ENCODE measurements at regions not wholly inside any gene's neighbourhood (a gene's known extent, or its start where the extent isn't known, plus 50 kb on each side); places are given as distances from the start of the nearest gene placed in this dataset.

DNA sequence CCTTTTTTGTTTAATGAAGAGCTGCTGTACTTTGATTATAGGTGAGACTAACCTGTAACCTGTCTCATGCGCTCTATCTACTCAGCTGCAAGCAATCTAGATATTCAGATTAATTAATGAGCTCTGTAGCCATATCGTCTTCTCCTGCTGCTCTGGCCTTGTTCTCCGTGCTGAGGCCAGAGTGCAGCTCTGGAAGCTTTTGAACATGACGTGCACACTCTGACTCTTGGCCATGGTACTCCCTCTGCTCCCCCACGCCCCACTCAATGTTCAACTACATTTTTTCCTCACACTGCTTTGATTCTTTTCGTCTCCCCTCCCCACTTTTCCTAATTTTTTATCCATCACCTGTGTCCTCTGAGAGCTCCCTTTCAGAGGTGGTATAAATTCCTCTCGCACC, 751.8 kb downstream of the FGF9 start:
- H3K9me3 ChIP-seq (ENCODE audit: control insufficient read depth, insufficient read depth, low read depth, low read length), result no peaks in the 10 kb centered on the region
- TF ChIP-seq ZNF514 (tag by site-specific recombination; IDR thresholded peaks at IDR 0.05), result no peak
- no peak for TF ChIP-seq ZNF335 (tag by site-specific recombination; conservative IDR thresholded peaks at IDR 0.05)
- TF ChIP-seq ZNF510 (tag by site-specific recombination; IDR thresholded peaks at IDR 0.05; ENCODE audit: insufficient replicate concordance), result no peak
- TF ChIP-seq ZNF555 (tag by site-specific recombination; conservative IDR thresholded peaks at IDR 0.05), result no peak
- no peak for TF ChIP-seq ZNF311 (tag by site-specific recombination; IDR thresholded peaks at IDR 0.05; ENCODE audit: borderline replicate concordance)
- no peak for TF ChIP-seq ZSCAN5A (tag by site-specific recombination; IDR thresholded peaks at IDR 0.05)
- no peak for TF ChIP-seq ZNF211 (tag by site-specific recombination; IDR thresholded peaks at IDR 0.05; ENCODE audit: low read depth)
- no peak for TF ChIP-seq ZNF266 (tag by site-specific recombination; IDR thresholded peaks at IDR 0.05; ENCODE audit: low read depth)
- no peak for TF ChIP-seq TRIM28 (IDR thresholded peaks at IDR 0.05; ENCODE audit: borderline replicate concordance, low read length)
- TF ChIP-seq, protein P1, sequence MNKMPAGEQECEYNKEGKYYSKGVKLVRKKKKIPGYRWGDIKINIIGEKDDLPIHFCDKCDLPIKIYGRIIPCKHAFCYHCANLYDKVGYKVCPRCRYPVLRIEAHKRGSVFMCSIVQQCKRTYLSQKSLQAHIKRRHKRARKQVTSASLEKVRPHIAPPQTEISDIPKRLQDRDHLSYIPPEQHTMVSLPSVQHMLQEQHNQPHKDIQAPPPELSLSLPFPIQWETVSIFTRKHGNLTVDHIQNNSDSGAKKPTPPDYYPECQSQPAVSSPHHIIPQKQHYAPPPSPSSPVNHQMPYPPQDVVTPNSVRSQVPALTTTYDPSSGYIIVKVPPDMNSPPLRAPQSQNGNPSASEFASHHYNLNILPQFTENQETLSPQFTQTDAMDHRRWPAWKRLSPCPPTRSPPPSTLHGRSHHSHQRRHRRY (tag by site-specific recombination; IDR thresholded peaks at IDR 0.05), result no peak
- no peak for TF ChIP-seq GLI4 (tag by site-specific recombination; IDR thresholded peaks at IDR 0.05)
- TF ChIP-seq ZNF843 (tag by site-specific recombination; IDR thresholded peaks at IDR 0.05), result no peak
- no peak for TF ChIP-seq ZNF626 (tag by site-specific recombination; IDR thresholded peaks at IDR 0.05)
- no peak overlapping the region for H3K27ac ChIP-seq (ENCODE audit: extremely low read depth, low read depth, low read length)
- H3K36me3 ChIP-seq (ENCODE audit: control insufficient read depth in 2 of 2, insufficient read depth in 1 of 2, low read length in 2 of 2), result no peaks in the 10 kb centered on the region
- CTCF ChIA-PET, result no interaction called here
- no peaks in the 10 kb centered on the region for H3K4me1 ChIP-seq (ENCODE audit: control insufficient read depth, insufficient read depth, low read length)
- POLR2A ChIA-PET, result no interaction called here
- H3K4me3 ChIP-seq (ENCODE audit: low read depth, low read length), result no peak overlapping the region

- no peak overlapping the region for H3K27ac ChIP-seq (ENCODE audit: extremely low read depth, low read depth, low read length)
- H3K4me1 ChIP-seq (ENCODE audit: control insufficient read depth, insufficient read depth, low read length), result no peaks in the 10 kb centered on the region
- POLR2A ChIA-PET, result no interaction called here
- H3K36me3 ChIP-seq (ENCODE audit: control insufficient read depth in 2 of 2, insufficient read depth in 1 of 2, low read length in 2 of 2), result no peaks in the 10 kb centered on the region
- no peak overlapping the region for H3K4me3 ChIP-seq (ENCODE audit: low read depth, low read length)
- CTCF ChIA-PET, result no interaction called here
- H3K9me3 ChIP-seq (ENCODE audit: control insufficient read depth, insufficient read depth, low read depth, low read length), result no peaks in the 10 kb centered on the region
- TF ChIP-seq ZNF707 (tag by site-specific recombination; IDR thresholded peaks at IDR 0.05), result no peak
- TF ChIP-seq ZNF133 (tag by site-specific recombination; IDR thresholded peaks at IDR 0.05), result no peak
- no peak for TF ChIP-seq HOXC10 (CRISPR knock-in tag; IDR thresholded peaks at IDR 0.05)
- TF ChIP-seq KLF10 (tag by site-specific recombination; IDR thresholded peaks at IDR 0.05), result no peak
- TF ChIP-seq GLI4 (tag by site-specific recombination; IDR thresholded peaks at IDR 0.05), result no peak
- TF ChIP-seq, protein P2, sequence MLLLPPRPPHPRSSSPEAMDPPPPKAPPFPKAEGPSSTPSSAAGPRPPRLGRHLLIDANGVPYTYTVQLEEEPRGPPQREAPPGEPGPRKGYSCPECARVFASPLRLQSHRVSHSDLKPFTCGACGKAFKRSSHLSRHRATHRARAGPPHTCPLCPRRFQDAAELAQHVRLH (tag by site-specific recombination; IDR thresholded peaks at IDR 0.05), result no peak
- TF ChIP-seq FEZF1 (tag by site-specific recombination; IDR thresholded peaks at IDR 0.05), result no peak
- no peak for TF ChIP-seq ZNF777 (tag by site-specific recombination; IDR thresholded peaks at IDR 0.05; ENCODE audit: borderline replicate concordance)
- TF ChIP-seq, protein P3, sequence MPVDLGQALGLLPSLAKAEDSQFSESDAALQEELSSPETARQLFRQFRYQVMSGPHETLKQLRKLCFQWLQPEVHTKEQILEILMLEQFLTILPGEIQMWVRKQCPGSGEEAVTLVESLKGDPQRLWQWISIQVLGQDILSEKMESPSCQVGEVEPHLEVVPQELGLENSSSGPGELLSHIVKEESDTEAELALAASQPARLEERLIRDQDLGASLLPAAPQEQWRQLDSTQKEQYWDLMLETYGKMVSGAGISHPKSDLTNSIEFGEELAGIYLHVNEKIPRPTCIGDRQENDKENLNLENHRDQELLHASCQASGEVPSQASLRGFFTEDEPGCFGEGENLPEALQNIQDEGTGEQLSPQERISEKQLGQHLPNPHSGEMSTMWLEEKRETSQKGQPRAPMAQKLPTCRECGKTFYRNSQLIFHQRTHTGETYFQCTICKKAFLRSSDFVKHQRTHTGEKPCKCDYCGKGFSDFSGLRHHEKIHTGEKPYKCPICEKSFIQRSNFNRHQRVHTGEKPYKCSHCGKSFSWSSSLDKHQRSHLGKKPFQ (tag by site-specific recombination; IDR thresholded peaks at IDR 0.05), result no peak
- TF ChIP-seq ZNF501 (tag by site-specific recombination; IDR thresholded peaks at IDR 0.05), result no peak
- no peak for TF ChIP-seq ZNF221 (tag by site-specific recombination; IDR thresholded peaks at IDR 0.05; ENCODE audit: borderline replicate concordance)
- TF ChIP-seq, protein P4, sequence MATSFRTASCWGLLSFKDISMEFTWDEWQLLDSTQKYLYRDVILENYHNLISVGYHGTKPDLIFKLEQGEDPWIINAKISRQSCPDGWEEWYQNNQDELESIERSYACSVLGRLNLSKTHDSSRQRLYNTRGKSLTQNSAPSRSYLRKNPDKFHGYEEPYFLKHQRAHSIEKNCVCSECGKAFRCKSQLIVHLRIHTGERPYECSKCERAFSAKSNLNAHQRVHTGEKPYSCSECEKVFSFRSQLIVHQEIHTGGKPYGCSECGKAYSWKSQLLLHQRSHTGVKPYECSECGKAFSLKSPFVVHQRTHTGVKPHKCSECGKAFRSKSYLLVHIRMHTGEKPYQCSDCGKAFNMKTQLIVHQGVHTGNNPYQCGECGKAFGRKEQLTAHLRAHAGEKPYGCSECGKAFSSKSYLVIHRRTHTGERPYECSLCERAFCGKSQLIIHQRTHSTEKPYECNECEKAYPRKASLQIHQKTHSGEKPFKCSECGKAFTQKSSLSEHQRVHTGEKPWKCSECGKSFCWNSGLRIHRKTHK (tag by site-specific recombination; IDR thresholded peaks at IDR 0.05), result no peak
- TF ChIP-seq ZNF747 (tag by site-specific recombination; IDR thresholded peaks at IDR 0.05), result no peak
These were observed 752.4 kb downstream of the FGF9 start for GRCh38 chr13:22423261-22423660.
